ENCODE measurements at regions not wholly inside any gene's neighbourhood (a gene's known extent, or its start where the extent isn't known, plus 50 kb on each side); places are given as distances from the start of the nearest gene placed in this dataset.

DNA sequence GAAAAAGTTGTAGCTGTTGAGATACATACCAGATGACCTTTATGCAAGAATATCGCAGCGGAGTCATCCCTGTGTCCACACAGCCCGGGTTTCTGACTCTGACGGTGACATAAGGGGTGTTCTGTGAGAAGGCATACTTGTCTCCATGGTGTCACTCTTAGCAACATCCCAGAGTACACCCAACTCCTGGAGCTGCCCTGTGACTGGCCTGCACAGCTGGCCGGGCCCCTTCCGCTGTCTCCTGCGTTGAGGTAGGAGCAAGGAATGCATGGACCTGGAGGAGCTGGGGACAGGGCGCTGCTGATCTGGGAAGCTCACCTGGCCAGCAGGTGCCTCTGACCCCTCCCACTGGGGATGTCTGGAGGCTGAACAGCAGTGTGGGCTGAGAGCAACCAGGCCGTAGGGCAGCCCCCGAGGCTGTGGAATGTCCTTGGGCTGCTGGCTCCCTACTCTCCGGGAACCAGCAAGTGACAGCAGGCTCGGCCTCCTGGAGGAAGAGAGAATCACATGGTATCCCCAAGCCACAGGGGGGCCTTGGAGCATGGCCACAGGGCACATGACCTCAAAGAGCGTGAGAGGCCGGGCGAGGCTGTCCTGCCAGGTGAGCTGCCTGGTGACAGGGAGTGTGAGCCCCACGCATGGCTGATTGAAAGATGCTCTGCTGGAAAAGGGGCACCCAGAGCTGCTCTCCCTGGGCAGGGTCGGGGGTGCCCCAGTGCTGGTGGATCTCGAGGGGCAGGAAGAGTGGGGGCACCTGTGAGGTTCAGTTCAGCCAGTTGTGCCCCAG lies 113.4 kb downstream of the MRPL36 start:
- in situ Hi-C loops (cut with MboI) = no loop called here
- no peak overlapping the region for H3K4me3 ChIP-seq
- H3K36me3 ChIP-seq (ENCODE audit: control insufficient read depth in 2 of 2, insufficient read depth in 2 of 2, low read length in 1 of 2) = no peaks in the 10 kb centered on the region
- H4K20me1 ChIP-seq (ENCODE audit: control insufficient read depth, insufficient read depth) = no peaks in the 10 kb centered on the region
- H3K4me1 ChIP-seq (ENCODE audit: control insufficient read depth, insufficient read depth, low read length) = no peaks in the 10 kb centered on the region
- H3K27me3 ChIP-seq (replicated peaks in 1 of 2; ENCODE audit: control insufficient read depth in 2 of 2, insufficient read depth in 2 of 2, low read length in 1 of 2) = no peaks in the 10 kb centered on the region; a peak in 2 of 4 replicates
- no TSS peak for BruUV-seq (replicated peaks)
- H3K79me2 ChIP-seq (ENCODE audit: control insufficient read depth, insufficient read depth, low read length) = no peaks in the 10 kb centered on the region
- intact Hi-C loops (cut with micrococcal nuclease; ENCODE audit: unreplicated experiment) = no loop called here
- ChIA-PET POLR2A (no interaction called here), SMC1A (ENCODE audit: uncharacterized antibody, unreplicated experiment) (no interaction called here), RAD21 (ENCODE audit: unreplicated experiment) (no interaction called here), CTCF (no interaction called here)
- no peak for DNase-seq (ENCODE audit: low read depth, low spot score)
- H3K9me3 ChIP-seq (replicated peaks; ENCODE audit: control insufficient read depth, insufficient read depth, low read length) = no peaks in the 10 kb centered on the region; the same call in 2 of the 3 replicates
- H3K4me2 ChIP-seq (ENCODE audit: control insufficient read depth, insufficient read depth) = no peak overlapping the region
- no peak overlapping the region for H2AFZ ChIP-seq (ENCODE audit: control insufficient read depth, low read depth, low read length)
- no peak for TF ChIP-seq ZNF622 (IDR thresholded peaks at IDR 0.05)
- no peak for TF ChIP-seq MEF2B (IDR thresholded peaks at IDR 0.05; ENCODE audit: partially characterized antibody, poor library complexity, severe bottlenecking)
- no peak for TF ChIP-seq CBX3 (IDR thresholded peaks at IDR 0.05; ENCODE audit: borderline replicate concordance, low read depth)
- no peak for TF ChIP-seq EED (IDR thresholded peaks at IDR 0.05; ENCODE audit: low read depth)
- no peak for TF ChIP-seq HCFC1 (IDR thresholded peaks at IDR 0.05; ENCODE audit: low read length)
- TF ChIP-seq POLR2A (IDR thresholded peaks at IDR 0.05; ENCODE audit: low read depth, low read length) = no peak
- TF ChIP-seq WRNIP1 (IDR thresholded peaks at IDR 0.05; ENCODE audit: borderline replicate concordance, low read depth, low read length) = no peak
- no peak for TF ChIP-seq TARDBP (IDR thresholded peaks at IDR 0.05; ENCODE audit: borderline replicate concordance)
- no peak for TF ChIP-seq RUNX3 (IDR thresholded peaks at IDR 0.05; ENCODE audit: low read length)
- no peak for TF ChIP-seq SIX5 (IDR thresholded peaks at IDR 0.05; ENCODE audit: low read depth, low read length, severe bottlenecking)
- no peak for ATAC-seq
- no peak overlapping the region for H3K9ac ChIP-seq (ENCODE audit: control insufficient read depth, insufficient read depth, low read length)
- no peak for FAIRE-seq
- 33% methylated on average over 18 of the region's 18 CpGs for WGBS (ENCODE audit: insufficient coverage, insufficient replicate concordance, low lambda C conversion rate, missing lambda C conversion rate)
- H3K27ac ChIP-seq (ENCODE audit: control insufficient read depth, insufficient read depth) = no peak overlapping the region

- in situ Hi-C loops (cut with MboI) = no loop called here
- POLR2A ChIA-PET = no interaction called here
- SMC1A ChIA-PET (ENCODE audit: uncharacterized antibody, unreplicated experiment) = no interaction called here
- Histone ChIP-seq H3K9ac (ENCODE audit: control insufficient read depth, insufficient read depth, low read length) (no peak overlapping the region), H3K9me3 (replicated peaks; ENCODE audit: control insufficient read depth, insufficient read depth, low read length) (no peaks in the 10 kb centered on the region; the same call in 2 of the 3 replicates), H4K20me1 (ENCODE audit: control insufficient read depth, insufficient read depth) (no peaks in the 10 kb centered on the region), H3K4me2 (ENCODE audit: control insufficient read depth, insufficient read depth) (no peak overlapping the region), H3K27me3 (replicated peaks in 1 of 2; ENCODE audit: control insufficient read depth in 2 of 2, insufficient read depth in 2 of 2, low read length in 1 of 2) (no peaks in the 10 kb centered on the region; a peak in 2 of 4 replicates), H3K4me1 (ENCODE audit: control insufficient read depth, insufficient read depth, low read length) (no peaks in the 10 kb centered on the region), H3K79me2 (ENCODE audit: control insufficient read depth, insufficient read depth, low read length) (no peaks in the 10 kb centered on the region), H3K27ac (ENCODE audit: control insufficient read depth, insufficient read depth) (no peak overlapping the region), H3K4me3 (no peak overlapping the region), H3K36me3 (ENCODE audit: control insufficient read depth in 2 of 2, insufficient read depth in 2 of 2, low read length in 1 of 2) (no peaks in the 10 kb centered on the region), H2AFZ (ENCODE audit: control insufficient read depth, low read depth, low read length) (no peak overlapping the region)
- ATAC-seq (peak; percentile 38; the same call in 1 of the 3 replicates), DNase-seq (ENCODE audit: low read depth, low spot score) (no peak), FAIRE-seq (no peak)
- no TSS peak for BruUV-seq (replicated peaks)
- RAD21 ChIA-PET (ENCODE audit: unreplicated experiment) = no interaction called here
- intact Hi-C loops (cut with micrococcal nuclease; ENCODE audit: unreplicated experiment) = no loop called here
- CTCF ChIA-PET = no interaction called here
- WGBS (ENCODE audit: insufficient coverage, insufficient replicate concordance, low lambda C conversion rate, missing lambda C conversion rate) = 51% methylated on average over 10 of the region's 10 CpGs
- TF ChIP-seq, protein P1, sequence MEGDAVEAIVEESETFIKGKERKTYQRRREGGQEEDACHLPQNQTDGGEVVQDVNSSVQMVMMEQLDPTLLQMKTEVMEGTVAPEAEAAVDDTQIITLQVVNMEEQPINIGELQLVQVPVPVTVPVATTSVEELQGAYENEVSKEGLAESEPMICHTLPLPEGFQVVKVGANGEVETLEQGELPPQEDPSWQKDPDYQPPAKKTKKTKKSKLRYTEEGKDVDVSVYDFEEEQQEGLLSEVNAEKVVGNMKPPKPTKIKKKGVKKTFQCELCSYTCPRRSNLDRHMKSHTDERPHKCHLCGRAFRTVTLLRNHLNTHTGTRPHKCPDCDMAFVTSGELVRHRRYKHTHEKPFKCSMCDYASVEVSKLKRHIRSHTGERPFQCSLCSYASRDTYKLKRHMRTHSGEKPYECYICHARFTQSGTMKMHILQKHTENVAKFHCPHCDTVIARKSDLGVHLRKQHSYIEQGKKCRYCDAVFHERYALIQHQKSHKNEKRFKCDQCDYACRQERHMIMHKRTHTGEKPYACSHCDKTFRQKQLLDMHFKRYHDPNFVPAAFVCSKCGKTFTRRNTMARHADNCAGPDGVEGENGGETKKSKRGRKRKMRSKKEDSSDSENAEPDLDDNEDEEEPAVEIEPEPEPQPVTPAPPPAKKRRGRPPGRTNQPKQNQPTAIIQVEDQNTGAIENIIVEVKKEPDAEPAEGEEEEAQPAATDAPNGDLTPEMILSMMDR (IDR thresholded peaks at IDR 0.05 in 2 of 3, conservative IDR thresholded peaks at IDR 0.05 in 1 of 3; ENCODE audit: control insufficient read depth in 2 of 3, extremely low read depth in 1 of 3, insufficient read depth in 1 of 3, low read depth in 3 of 3, low read length in 3 of 3) = no peak
- TF ChIP-seq CHD1 (IDR thresholded peaks at IDR 0.05; ENCODE audit: low read depth, low read length) (no peak), ZBED1 (IDR thresholded peaks at IDR 0.05; ENCODE audit: borderline replicate concordance) (no peak), ZNF207 (IDR thresholded peaks at IDR 0.05; ENCODE audit: borderline replicate concordance) (no peak), RFX5 (IDR thresholded peaks at IDR 0.05; ENCODE audit: low read depth, low read length) (no peak), NBN (IDR thresholded peaks at IDR 0.05) (no peak), CEBPB (IDR thresholded peaks at IDR 0.05; ENCODE audit: borderline replicate concordance in 1 of 2, low read depth in 2 of 2, low read length in 2 of 2) (no peak), NFYA (IDR thresholded peaks at IDR 0.05; ENCODE audit: borderline replicate concordance, low read depth, low read length) (no peak), KLF5 (IDR thresholded peaks at IDR 0.05; ENCODE audit: partially characterized antibody) (no peak)
Measured at GRCh38 chr5:1685066-1685465, 114.6 kb downstream of the MRPL36 start.

All from GM12878 (cell line).